CD4-positive, alpha-beta T cell treated with Interferon alpha-2 for 1 hour (primary cell): ENCODE measurements at regions not wholly inside any gene's neighbourhood (a gene's known extent, or its start where the extent isn't known, plus 50 kb on each side); places are given as distances from the start of the nearest gene placed in this dataset.

ENCODE experiments used
- DNase-seq, 2 donors: peaks; one replicate each; pipeline ENCODE4 v3.0.0-alpha.2; 2020 to 2022

DNA sequence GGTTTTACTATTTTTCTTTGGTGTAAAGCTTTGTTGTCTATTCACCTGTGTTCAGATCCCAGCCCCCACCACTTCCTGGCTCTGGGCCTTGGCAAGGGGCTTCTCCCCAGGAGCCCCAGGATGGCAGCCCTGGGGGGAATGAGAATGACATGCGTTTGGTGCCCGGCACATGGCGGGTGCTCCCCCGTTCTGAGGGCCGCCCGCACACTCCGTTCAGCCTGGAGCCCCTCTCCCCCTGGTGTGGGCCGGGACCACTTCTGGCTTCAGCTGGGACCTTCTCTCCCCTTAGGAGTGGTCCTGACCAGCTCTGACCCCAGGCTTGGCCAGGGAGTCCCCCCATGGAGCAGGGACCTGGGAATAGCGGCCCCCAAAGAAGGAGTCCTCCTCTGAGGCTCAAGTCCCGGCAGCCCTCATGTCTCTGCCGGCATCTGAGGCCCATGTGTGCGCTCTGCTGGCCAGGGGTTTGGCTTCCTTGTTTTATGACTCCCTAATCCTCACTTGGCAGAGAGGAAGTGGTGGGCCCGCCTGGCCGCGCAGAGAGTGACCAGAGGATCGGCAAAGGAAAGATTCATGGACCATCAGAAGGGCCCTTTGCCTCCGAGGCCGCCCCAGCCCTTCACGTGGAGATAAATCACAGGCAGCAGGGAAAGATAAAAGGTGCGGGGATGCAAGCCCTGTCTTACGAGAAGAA lies 57.0 kb upstream of the LMX1B start:
- DNase-seq, result no peak

DNA sequence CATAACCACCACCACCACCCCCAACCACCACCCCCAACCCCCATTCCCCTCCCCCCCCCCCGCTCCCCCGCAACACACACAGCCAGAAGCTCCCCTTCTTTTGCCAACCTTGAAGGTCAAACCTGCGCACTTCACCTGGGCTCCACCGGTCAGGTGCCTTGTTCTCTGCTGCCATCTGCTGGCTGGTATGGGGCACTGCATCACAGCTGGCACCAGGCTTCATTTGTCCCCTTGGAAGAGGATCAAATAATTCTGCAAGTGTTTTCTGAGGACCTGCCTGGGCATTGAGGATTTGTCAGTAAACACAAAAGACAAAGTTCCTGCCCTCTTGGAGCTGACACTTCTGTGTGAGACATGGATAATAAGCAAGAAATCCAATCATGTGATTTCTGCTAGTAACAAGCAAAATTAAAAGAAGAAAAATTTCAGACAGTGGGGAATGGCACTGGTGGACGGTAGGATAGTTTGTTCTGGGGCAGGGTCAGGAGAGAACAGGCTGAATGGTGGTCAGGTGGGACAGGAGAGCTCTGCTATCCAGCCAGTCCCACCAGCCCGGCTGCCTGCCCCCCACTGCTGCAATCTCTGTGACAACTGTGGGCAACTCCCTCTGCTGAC lies 55.6 kb upstream of the LMX1B start:
- DNase-seq, result peak; percentile 65 to 74

DNA sequence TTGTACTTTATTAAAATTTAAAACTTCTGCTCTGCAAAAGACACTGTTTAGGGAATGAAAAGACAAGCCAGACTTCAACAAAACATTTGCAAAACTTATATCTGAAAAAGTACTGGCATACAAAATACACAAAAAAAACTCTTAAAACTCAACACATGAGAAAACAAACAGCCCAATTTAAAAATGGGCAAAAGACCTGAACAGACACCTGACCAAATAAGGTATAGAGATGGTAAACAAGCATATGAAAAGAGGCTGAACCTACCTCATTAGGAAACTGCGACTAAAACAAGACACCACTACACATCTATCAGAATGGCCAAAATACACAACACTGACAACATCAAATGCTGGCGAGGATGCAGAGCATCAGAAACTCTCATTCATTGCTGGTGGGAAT lies 54.4 kb upstream of the LMX1B start:
- DNase-seq, result no peak

DNA sequence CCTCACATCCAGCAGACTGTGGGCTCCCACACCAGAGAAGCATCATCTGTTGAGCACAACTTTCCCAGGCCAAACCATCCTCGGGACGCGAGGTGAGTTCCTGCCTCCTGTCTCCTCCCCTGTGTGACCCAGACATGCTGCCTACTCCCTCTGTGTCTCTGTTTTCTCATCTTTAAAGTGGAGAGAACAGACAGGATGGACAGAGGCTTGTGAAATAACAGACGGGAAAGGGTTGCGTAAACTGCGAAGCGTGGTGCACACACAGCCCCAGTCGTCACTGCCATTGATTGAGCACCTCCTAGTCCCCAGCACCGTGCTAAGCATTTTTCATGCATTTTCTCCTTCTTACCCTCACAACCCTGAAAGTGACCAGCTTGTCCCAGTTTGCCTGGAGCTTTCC lies 52.1 kb upstream of the LMX1B start:
- no peak for DNase-seq

DNA sequence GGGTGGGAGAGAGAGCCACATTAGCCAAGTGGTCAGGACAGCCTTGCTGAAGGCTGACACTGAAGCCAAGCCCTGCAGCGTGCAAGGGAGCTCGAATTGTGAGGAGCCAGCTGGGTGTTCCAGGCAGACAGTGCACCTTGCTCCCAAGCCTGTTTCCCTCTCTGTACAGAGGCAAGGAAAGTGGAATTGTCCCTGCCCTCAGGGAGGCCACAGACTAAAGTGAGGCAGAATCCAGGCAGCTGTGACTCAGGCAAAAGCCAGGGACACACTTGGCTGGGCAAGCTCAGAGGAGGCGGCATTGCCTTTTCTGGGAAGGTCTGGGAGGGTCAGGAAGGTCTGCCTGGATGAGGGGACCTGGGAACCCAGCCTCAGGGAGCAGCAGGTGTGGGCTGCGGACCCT lies 50.2 kb upstream of the LMX1B start:
- no peak for DNase-seq
